H1 (cell line): ENCODE measurements at regions not wholly inside any gene's neighbourhood (a gene's known extent, or its start where the extent isn't known, plus 50 kb on each side); places are given as distances from the start of the nearest gene placed in this dataset.

Experiments used
- NANOG ChIP-seq: IDR thresholded peaks from 2 replicates; pipeline ENCODE4 v1.6.1; 2011; ENCODE audit warnings: low read length, low read depth, mild to moderate bottlenecking, inconsistent platforms; ENCODE audit not compliant: insufficient read depth, poor library complexity, severe bottlenecking
- RFX5 ChIP-seq: IDR thresholded peaks from 2 replicates; pipeline ENCODE4 v1.6.1; 2011; ENCODE audit warnings: low read depth, low read length, improper control_type of control experiment, borderline replicate concordance
- TCF12 ChIP-seq: IDR thresholded peaks from 2 replicates; pipeline ENCODE4 v1.6.1; 2011; ENCODE audit warnings: low read depth, mild to moderate bottlenecking, low read length

- TF ChIP-seq NANOG (no peak), RFX5 (no peak), TCF12 (no peak)
These were observed 50.2 kb upstream of the CALN1 start (continued) for GRCh38 chr7:72462311-72462710.
